ENCODE measurements at regions not wholly inside any gene's neighbourhood (a gene's known extent, or its start where the extent isn't known, plus 50 kb on each side); places are given as distances from the start of the nearest gene placed in this dataset.

DNA sequence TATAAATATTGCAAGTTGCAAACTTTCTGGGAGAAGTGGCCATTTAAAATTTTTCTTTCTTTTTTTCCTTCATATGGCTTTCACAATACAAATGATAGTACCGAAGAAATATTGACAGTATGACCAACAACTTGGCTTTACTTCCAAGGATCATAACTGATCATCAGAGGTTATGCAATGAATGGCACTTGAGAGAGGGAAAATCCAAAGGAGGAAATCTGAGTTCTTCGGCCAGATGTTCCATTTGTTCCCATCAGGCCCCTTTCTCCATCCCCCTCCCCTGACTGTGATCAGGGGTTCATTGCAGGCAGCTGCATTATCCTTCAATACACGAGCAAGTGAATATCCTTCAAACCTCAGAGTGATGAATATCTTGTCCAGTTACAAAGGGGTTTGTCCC is 130.0 kb upstream of the UST start:
- no peaks in the 10 kb centered on the region for H3K79me2 ChIP-seq (ENCODE audit: control insufficient read depth, insufficient read depth, low read length)
- DNase-seq (ENCODE audit: low read depth, low spot score) (no peak), FAIRE-seq (no peak)
- no peak overlapping the region for H2AFZ ChIP-seq (ENCODE audit: low read depth, low read length)
- H3K9me1 ChIP-seq (replicated peaks; ENCODE audit: control insufficient read depth, extremely low read depth, insufficient read depth, low read length), result no peaks in the 10 kb centered on the region
- dilution Hi-C loops (cut with MboI; ENCODE audit: extremely low pct_ligation_motif_present, low sequenced_read_pairs) (no loop called here), intact Hi-C loops (cut with micrococcal nuclease) (no loop called here)
- no TSS peak for BruUV-seq (replicated peaks)
- peaks cover 0 to 14% of the 10 kb centered on the region in 2 experiments for H3K27me3 ChIP-seq (ENCODE audit: control insufficient read depth in 2 of 2, insufficient read depth in 2 of 2, low read length in 2 of 2)
- no peaks in the 10 kb centered on the region for H3K36me3 ChIP-seq (ENCODE audit: control insufficient read depth in 2 of 2, extremely low read depth in 1 of 2, insufficient read depth in 2 of 2, low read length in 2 of 2)
- ChIA-PET CTCF (no interaction called here), POLR2A (no interaction called here)
- H3K4me1 ChIP-seq (ENCODE audit: control insufficient read depth, extremely low read depth, insufficient read depth, low read length), result no peaks in the 10 kb centered on the region
- no peaks in the 10 kb centered on the region for H4K20me1 ChIP-seq (replicated peaks; ENCODE audit: control insufficient read depth, extremely low read depth, insufficient read depth, low read length)
- H3K27ac ChIP-seq (ENCODE audit: insufficient read depth, low read depth, low read length), result no peak overlapping the region
- no peak overlapping the region for H3K9ac ChIP-seq (replicated peaks; ENCODE audit: extremely low read depth, insufficient read depth, low read length)
- H3K4me2 ChIP-seq (ENCODE audit: insufficient read depth, low read length), result no peak overlapping the region
- TF ChIP-seq GATA2 (IDR thresholded peaks at IDR 0.05; ENCODE audit: insufficient read depth, insufficient read length, low read depth, low read length) (no peak), EZH2 (IDR thresholded peaks at IDR 0.05; ENCODE audit: borderline replicate concordance, low read depth, low read length, severe bottlenecking) (no peak), JUN (IDR thresholded peaks at IDR 0.05; ENCODE audit: borderline replicate concordance, insufficient read depth, insufficient read length, low read depth) (no peak), POLR2A (IDR thresholded peaks at IDR 0.05; ENCODE audit: low read depth, low read length) (no peak), POLR2AphosphoS5 (IDR thresholded peaks at IDR 0.05; ENCODE audit: insufficient read depth, low read depth, low read length) (no peak), MYC (IDR thresholded peaks at IDR 0.05; ENCODE audit: low read depth, low read length) (no peak), FOS (IDR thresholded peaks at IDR 0.05; ENCODE audit: borderline replicate concordance, insufficient read depth, low read length) (no peak)
- TF ChIP-seq, protein P1, sequence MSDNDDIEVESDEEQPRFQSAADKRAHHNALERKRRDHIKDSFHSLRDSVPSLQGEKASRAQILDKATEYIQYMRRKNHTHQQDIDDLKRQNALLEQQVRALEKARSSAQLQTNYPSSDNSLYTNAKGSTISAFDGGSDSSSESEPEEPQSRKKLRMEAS (IDR thresholded peaks at IDR 0.05; ENCODE audit: insufficient read depth, insufficient read length), result no peak
- TF ChIP-seq, protein P2, sequence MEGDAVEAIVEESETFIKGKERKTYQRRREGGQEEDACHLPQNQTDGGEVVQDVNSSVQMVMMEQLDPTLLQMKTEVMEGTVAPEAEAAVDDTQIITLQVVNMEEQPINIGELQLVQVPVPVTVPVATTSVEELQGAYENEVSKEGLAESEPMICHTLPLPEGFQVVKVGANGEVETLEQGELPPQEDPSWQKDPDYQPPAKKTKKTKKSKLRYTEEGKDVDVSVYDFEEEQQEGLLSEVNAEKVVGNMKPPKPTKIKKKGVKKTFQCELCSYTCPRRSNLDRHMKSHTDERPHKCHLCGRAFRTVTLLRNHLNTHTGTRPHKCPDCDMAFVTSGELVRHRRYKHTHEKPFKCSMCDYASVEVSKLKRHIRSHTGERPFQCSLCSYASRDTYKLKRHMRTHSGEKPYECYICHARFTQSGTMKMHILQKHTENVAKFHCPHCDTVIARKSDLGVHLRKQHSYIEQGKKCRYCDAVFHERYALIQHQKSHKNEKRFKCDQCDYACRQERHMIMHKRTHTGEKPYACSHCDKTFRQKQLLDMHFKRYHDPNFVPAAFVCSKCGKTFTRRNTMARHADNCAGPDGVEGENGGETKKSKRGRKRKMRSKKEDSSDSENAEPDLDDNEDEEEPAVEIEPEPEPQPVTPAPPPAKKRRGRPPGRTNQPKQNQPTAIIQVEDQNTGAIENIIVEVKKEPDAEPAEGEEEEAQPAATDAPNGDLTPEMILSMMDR (IDR thresholded peaks at IDR 0.05; ENCODE audit: extremely low read depth in 1 of 2, insufficient read depth in 1 of 2, low read depth in 1 of 2, low read length in 2 of 2), result no peak
- H3K9me3 ChIP-seq (replicated peaks; ENCODE audit: control insufficient read depth, insufficient read depth, low read length), result no peaks in the 10 kb centered on the region
- H3K4me3 ChIP-seq (replicated peaks in 1 of 3; ENCODE audit: insufficient read depth in 1 of 3, low read depth in 1 of 3, low read length in 3 of 3), result no peak overlapping the region
